Glomerular visceral epithelial cell (primary cell): ENCODE measurements at regions not wholly inside any gene's neighbourhood (a gene's known extent, or its start where the extent isn't known, plus 50 kb on each side); places are given as distances from the start of the nearest gene placed in this dataset.
A peak's percentile ranks its signal among the peaks of the same experiment; 100 is the strongest.

Experiments
- DNase-seq: peaks from one replicate; pipeline ENCODE4 v3.0.0-alpha.2; 2016; ENCODE audit errors: extremely low spot score

- no peak for DNase-seq
These were observed 66.8 kb upstream of the RPS6KA2 start for GRCh38 chr6:166693880-166694279.

- no peak for DNase-seq
These were observed 65.8 kb upstream of the RPS6KA2 start for GRCh38 chr6:166692723-166693302.

GRCh38 chr6:166691746-166692145, 64.7 kb upstream of the RPS6KA2 start:
- peak; percentile 31 for DNase-seq

GRCh38 chr6:166691199-166691598, 64.1 kb upstream of the RPS6KA2 start:
- DNase-seq = peak; percentile 61

- no peak for DNase-seq
These were observed 62.6 kb upstream of the RPS6KA2 start for GRCh38 chr6:166689687-166690086.

- no peak for DNase-seq
These were observed 61.9 kb upstream of the RPS6KA2 start for GRCh38 chr6:166688901-166689300.

GRCh38 chr6:166687879-166688205, 60.8 kb upstream of the RPS6KA2 start:
- no peak for DNase-seq

GRCh38 chr6:166687070-166687878, 60.2 kb upstream of the RPS6KA2 start:
- no peak for DNase-seq

GRCh38 chr6:166686317-166686716, 59.3 kb upstream of the RPS6KA2 start:
- DNase-seq = no peak

- no peak for DNase-seq
These were observed 57.8 kb upstream of the RPS6KA2 start for GRCh38 chr6:166684866-166685265.

GRCh38 chr6:166684170-166684569, 57.1 kb upstream of the RPS6KA2 start:
- no peak for DNase-seq

GRCh38 chr6:166683477-166683876, 56.4 kb upstream of the RPS6KA2 start:
- no peak for DNase-seq

- DNase-seq = no peak
These were observed 52.5 kb upstream of the RPS6KA2 start for GRCh38 chr6:166679566-166679965.

- DNase-seq = no peak
These were observed 51.4 kb upstream of the RPS6KA2 start for GRCh38 chr6:166678426-166678825.

- DNase-seq = no peak
These were observed 50.9 kb upstream of the RPS6KA2 start for GRCh38 chr6:166677941-166678340.
